SK-N-SH (cell line): ENCODE measurements at regions not wholly inside any gene's neighbourhood (a gene's known extent, or its start where the extent isn't known, plus 50 kb on each side); places are given as distances from the start of the nearest gene placed in this dataset.
"Not testable (repeated sequence)": the region's sequence is repeated elsewhere in the genome, so short reads cannot be mapped to it uniquely, and the experiment has no call there.

Experiments
- CTCF ChIA-PET: fragments of 300-600, 350-600 bp; formaldehyde crosslinking; extraction: SDS; loops from one replicate; lab custom pipeline; 2021; lab: Yijun Ruan, JAX
- POLR2A ChIA-PET: fragments of 350-600 bp; sonication (Branson Sonifier 250); formaldehyde crosslinking; extraction: SDS; loops from one replicate; lab custom pipeline; 2020; ENCODE audit warnings: antibody characterized with exemption, inconsistent platforms; lab: Yijun Ruan, JAX
- DNase-seq: peaks from one replicate; pipeline ENCODE4 v3.0.0; 2012
- H2AFZ ChIP-seq: fragments of 200-600 bp; sonication (generic); 2 replicates; pipeline ENCODE4 v1.8.1; 2016; ENCODE audit warnings: antibody characterized with exemption, mild to moderate bottlenecking, low read depth
- H3F3A ChIP-seq: fragments of 200-600 bp; sonication (generic); replicated peaks from 2 replicates; pipeline ENCODE3; 2016; ENCODE audit warnings: antibody characterized with exemption, mild to moderate bottlenecking; ENCODE audit not compliant: insufficient read depth
- H3K27ac ChIP-seq, 2 experiments: fragments of 200-500 bp in 1 of 2; fragments of 200-600 bp in 1 of 2; sonication (Bioruptor generic) in 1 of 2; sonication (generic), shearing (Covaris generic) in 1 of 2; 2 replicates each; pipeline versions ENCODE4 v1.5.1 to v1.6.1; 2014 to 2016; ENCODE audit warnings: low read depth in 2 of 2, inconsistent platforms in 1 of 2, low read length in 1 of 2, mild to moderate bottlenecking in 1 of 2, mixed read lengths in 1 of 2
- H3K27me3 ChIP-seq: fragments of 200-600 bp; sonication (generic), shearing (Covaris generic); 2 replicates; pipeline ENCODE4 v1.6.1; 2016; ENCODE audit warnings: mixed run types; ENCODE audit not compliant: insufficient read depth
- H3K36me3 ChIP-seq, 2 experiments: fragments of 200-500 bp in 1 of 2; fragments of 200-600 bp in 1 of 2; sonication (Bioruptor generic) in 1 of 2; sonication (generic) in 1 of 2; replicated peaks in 1 of 2; 2 replicates each; pipeline versions ENCODE3 to v1.5.1; 2014 to 2016; ENCODE audit warnings: low read length in 1 of 2, mild to moderate bottlenecking in 1 of 2; ENCODE audit not compliant: insufficient read depth in 2 of 2, control insufficient read depth in 1 of 2
- H3K4me1 ChIP-seq, 2 experiments: fragments of 200-500 bp in 1 of 2; fragments of 200-600 bp in 1 of 2; sonication (Bioruptor generic) in 1 of 2; sonication (generic), shearing (Covaris generic) in 1 of 2; 2 replicates each; pipeline versions ENCODE4 v1.5.1 to v1.6.1; 2014 to 2016; ENCODE audit warnings: low read depth in 1 of 2, low read length in 1 of 2, mixed run types in 1 of 2; ENCODE audit not compliant: insufficient read depth in 2 of 2, control insufficient read depth in 1 of 2
- H3K4me2 ChIP-seq: fragments of 200-600 bp; sonication (generic), shearing (Covaris generic); 2 replicates; pipeline ENCODE4 v1.6.1; 2017; ENCODE audit warnings: mixed run types
- H3K4me3 ChIP-seq, 2 experiments: fragments of 200-500 bp in 1 of 2; fragments of 200-600 bp in 1 of 2; sonication (Bioruptor generic) in 1 of 2; sonication (generic), shearing (Covaris generic) in 1 of 2; 2 replicates each; pipeline versions ENCODE4 v1.5.1 to v1.8.1; 2014 to 2016; ENCODE audit warnings: low read depth in 2 of 2, inconsistent platforms in 1 of 2, low read length in 1 of 2, mild to moderate bottlenecking in 1 of 2, mixed read lengths in 1 of 2, moderate library complexity in 1 of 2
- H3K79me2 ChIP-seq: fragments of 200-600 bp; sonication (generic); 2 replicates; pipeline ENCODE4 v1.8.1; 2017; ENCODE audit warnings: mild to moderate bottlenecking; ENCODE audit not compliant: insufficient read depth
- H3K9ac ChIP-seq: fragments of 200-600 bp; sonication (generic); 2 replicates; pipeline ENCODE4 v1.6.1; 2017; ENCODE audit warnings: mixed run types
- H3K9me2 ChIP-seq: fragments of 200-600 bp; sonication (generic); 2 replicates; pipeline ENCODE4 v1.6.1; 2017; ENCODE audit warnings: mixed run types
- H3K9me3 ChIP-seq: fragments of 200-600 bp; sonication (generic); 2 replicates; pipeline ENCODE4 v1.6.1; 2017; ENCODE audit warnings: mixed run types, mild to moderate bottlenecking, moderate library complexity
- H4K20me1 ChIP-seq: fragments of 200-600 bp; sonication (generic); 2 replicates; pipeline ENCODE4 v1.6.1; 2017; ENCODE audit warnings: mild to moderate bottlenecking, mixed run types; ENCODE audit not compliant: insufficient read depth
- EZH2phosphoT487 ChIP-seq: fragments of 200-600 bp; sonication (generic); IDR thresholded peaks from 2 replicates; pipeline ENCODE4 v1.6.1; 2017; ENCODE audit warnings: low read depth, mixed run types, mild to moderate bottlenecking, antibody characterized with exemption, moderate library complexity, borderline replicate concordance
- FOSL2 ChIP-seq: IDR thresholded peaks from 2 replicates; pipeline ENCODE4 v1.4.0; 2012; ENCODE audit warnings: low read depth, mild to moderate bottlenecking, moderate library complexity, borderline replicate concordance
- FOXJ3 ChIP-seq: sonication (generic); formaldehyde crosslinking; IDR thresholded peaks from 2 replicates; pipeline ENCODE4 v1.5.1; 2020; ENCODE audit warnings: mild to moderate bottlenecking, missing genetic modification reagents
- GATA2 ChIP-seq: sonication (generic); formaldehyde crosslinking; IDR thresholded peaks from 2 replicates; pipeline ENCODE4 v1.5.0; 2020; ENCODE audit warnings: mild to moderate bottlenecking, missing genetic modification reagents
- MXI1 ChIP-seq: IDR thresholded peaks from 2 replicates; pipeline ENCODE4 v1.6.1; 2012; ENCODE audit warnings: mild to moderate bottlenecking, low read depth, low read length, improper control_type of control experiment
- NFIC ChIP-seq: IDR thresholded peaks from 2 replicates; pipeline ENCODE4 v1.4.0; 2012; ENCODE audit warnings: borderline replicate concordance
- POLR2AphosphoS5 ChIP-seq: IDR thresholded peaks from 2 replicates; pipeline ENCODE4 v1.6.1; 2012; ENCODE audit warnings: low read depth, low read length
- RCOR1 ChIP-seq: fragments of 150-350 bp; IDR thresholded peaks from 2 replicates; pipeline ENCODE4 v1.6.1; 2017; ENCODE audit warnings: antibody characterized with exemption, low read length
- RXRA ChIP-seq: IDR thresholded peaks from 2 replicates; pipeline ENCODE4 v1.4.0; 2012; ENCODE audit warnings: low read depth, mild to moderate bottlenecking, borderline replicate concordance
- TAF1 ChIP-seq: IDR thresholded peaks from 2 replicates; pipeline ENCODE4 v1.6.1; 2012; ENCODE audit warnings: low read depth, mild to moderate bottlenecking, low read length, moderate library complexity, borderline replicate concordance
- TEAD4 ChIP-seq: IDR thresholded peaks from 2 replicates; pipeline ENCODE4 v1.4.0; 2012; ENCODE audit warnings: mild to moderate bottlenecking, borderline replicate concordance; ENCODE audit not compliant: insufficient read depth
- WGBS: methylation state at CpG from one replicate; pipeline ENCODE4 v1.1.6; 2017; ENCODE audit warnings: low lambda C conversion rate; 5-methylcytosine and 5-hydroxymethylcytosine counted together
- TF ChIP-seq, protein P1 (sequence below): IDR thresholded peaks from 2 replicates; pipeline ENCODE4; 2012
- TF ChIP-seq, protein P2 (sequence below): fragments of 150-350 bp; IDR thresholded peaks from 2 replicates; pipeline ENCODE4 v1.6.1; 2017; ENCODE audit warnings: antibody characterized with exemption, low read length, low read depth, borderline replicate concordance
- TF ChIP-seq, protein P3 (sequence below): IDR thresholded peaks from 2 replicates; pipeline ENCODE4 v1.4.0; 2012; ENCODE audit warnings: low read depth, borderline replicate concordance
- TF ChIP-seq, protein P4 (sequence below): IDR thresholded peaks from 2 replicates; pipeline ENCODE4 v1.4.0; 2012; ENCODE audit warnings: low read depth, borderline replicate concordance

DNA sequence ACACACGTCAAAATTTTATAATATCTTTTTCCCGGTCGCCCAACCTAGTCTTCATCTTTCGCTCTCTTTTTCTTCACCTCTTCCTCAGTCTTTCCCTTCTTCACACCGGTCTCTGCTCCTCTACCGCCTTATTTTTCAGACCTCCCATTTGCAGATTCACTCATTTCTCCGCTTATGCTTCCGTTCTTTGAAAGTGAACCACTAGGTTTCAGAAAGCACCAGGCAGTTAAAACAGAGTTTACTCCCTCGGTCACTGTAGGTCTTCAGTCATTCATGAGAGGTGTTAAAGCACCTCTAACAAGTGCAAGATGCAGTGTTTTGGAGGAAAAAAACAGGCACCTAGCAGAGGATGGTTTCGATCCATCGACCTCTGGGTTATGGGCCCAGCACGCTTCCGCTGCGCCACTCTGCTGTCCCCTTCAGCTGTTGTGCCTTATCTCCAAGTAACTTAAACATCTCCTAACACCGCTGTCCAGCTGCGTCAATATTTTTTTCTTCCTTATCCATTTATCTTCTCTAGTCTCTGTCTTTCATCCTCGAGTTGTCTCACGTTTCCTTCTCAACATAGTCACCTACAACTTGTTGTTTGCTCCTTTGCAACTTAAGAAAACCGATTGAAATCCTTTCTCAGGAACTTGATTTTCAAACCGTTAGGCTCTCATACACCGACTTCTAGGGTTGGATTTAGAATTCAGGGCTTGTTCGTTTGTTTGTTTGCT is 119.7 kb upstream of the ZNF184 start (continued):
- TF ChIP-seq, protein P1, sequence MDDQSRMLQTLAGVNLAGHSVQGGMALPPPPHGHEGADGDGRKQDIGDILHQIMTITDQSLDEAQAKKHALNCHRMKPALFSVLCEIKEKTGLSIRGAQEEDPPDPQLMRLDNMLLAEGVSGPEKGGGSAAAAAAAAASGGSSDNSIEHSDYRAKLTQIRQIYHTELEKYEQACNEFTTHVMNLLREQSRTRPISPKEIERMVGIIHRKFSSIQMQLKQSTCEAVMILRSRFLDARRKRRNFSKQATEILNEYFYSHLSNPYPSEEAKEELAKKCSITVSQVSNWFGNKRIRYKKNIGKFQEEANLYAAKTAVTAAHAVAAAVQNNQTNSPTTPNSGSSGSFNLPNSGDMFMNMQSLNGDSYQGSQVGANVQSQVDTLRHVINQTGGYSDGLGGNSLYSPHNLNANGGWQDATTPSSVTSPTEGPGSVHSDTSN: peak; percentile 42; the same call in 1 of the 2 replicates
- TF ChIP-seq TAF1: no peak
- TF ChIP-seq MXI1: no peak
- TF ChIP-seq EZH2phosphoT487: no peak
- no peak for TF ChIP-seq FOXJ3
- TF ChIP-seq GATA2: no peak
- no peak; the same call in 1 of the 2 replicates for TF ChIP-seq RXRA
- no peak for TF ChIP-seq POLR2AphosphoS5
- TF ChIP-seq, protein P2, sequence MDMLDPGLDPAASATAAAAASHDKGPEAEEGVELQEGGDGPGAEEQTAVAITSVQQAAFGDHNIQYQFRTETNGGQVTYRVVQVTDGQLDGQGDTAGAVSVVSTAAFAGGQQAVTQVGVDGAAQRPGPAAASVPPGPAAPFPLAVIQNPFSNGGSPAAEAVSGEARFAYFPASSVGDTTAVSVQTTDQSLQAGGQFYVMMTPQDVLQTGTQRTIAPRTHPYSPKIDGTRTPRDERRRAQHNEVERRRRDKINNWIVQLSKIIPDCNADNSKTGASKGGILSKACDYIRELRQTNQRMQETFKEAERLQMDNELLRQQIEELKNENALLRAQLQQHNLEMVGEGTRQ: no peak

DNA sequence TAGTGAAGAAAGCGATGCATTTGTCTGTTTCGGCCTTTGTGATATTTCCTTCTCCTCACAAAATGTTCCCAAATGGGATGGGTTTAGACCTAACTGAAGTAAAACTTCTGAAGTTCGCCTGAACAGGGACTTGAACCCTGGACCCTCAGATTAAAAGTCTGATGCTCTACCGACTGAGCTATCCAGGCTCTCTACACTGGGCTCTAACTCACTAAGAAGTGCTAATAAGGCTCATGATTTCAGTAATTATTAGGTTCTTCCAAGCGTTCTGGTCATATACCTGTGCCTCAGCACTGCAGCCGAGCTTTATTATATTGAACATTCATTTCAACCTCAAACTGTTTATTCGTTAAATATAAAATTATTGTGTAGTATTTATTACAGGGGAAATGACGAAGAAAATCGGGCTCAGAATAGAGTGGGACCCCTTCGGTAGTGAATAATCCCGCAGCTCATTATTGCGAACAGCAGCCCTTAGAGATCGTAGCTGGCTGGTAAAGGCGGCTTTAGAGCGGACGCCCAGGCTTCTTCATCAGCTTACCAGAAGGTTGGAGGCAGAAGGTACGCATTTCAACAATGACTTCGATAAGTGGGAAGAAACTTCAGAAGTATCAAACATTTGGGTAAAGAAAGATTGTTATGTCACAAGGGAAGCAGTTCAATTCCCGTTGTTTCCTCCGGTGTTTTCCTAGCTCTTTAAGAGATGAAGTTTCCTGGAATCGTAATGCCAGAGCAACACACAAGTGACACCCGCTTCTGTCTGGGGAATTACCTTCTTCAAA is 119.0 kb upstream of the ZNF184 start:
- DNase-seq: no peak
- H3K9me2 ChIP-seq: no peaks in the 10 kb centered on the region
- H3K4me3 ChIP-seq: peak overlapping the region; percentile 39 to 40; a peak in 3 of 4 replicates
- no peaks in the 10 kb centered on the region; a peak in 1 of 4 replicates for H3K4me1 ChIP-seq
- H4K20me1 ChIP-seq: no peaks in the 10 kb centered on the region
- no peaks in the 10 kb centered on the region for H3K79me2 ChIP-seq
- POLR2A ChIA-PET: no interaction called here
- WGBS: 4% methylated on average over 22 of the region's 22 CpGs
- no peak overlapping the region for H3K9ac ChIP-seq
- CTCF ChIA-PET: no interaction called here
- TF ChIP-seq, protein P3, sequence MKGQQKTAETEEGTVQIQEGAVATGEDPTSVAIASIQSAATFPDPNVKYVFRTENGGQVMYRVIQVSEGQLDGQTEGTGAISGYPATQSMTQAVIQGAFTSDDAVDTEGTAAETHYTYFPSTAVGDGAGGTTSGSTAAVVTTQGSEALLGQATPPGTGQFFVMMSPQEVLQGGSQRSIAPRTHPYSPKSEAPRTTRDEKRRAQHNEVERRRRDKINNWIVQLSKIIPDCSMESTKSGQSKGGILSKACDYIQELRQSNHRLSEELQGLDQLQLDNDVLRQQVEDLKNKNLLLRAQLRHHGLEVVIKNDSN: no peak
- TF ChIP-seq POLR2AphosphoS5 (no peak), RCOR1 (no peak), TEAD4 (peak; percentile 54; the same call in 1 of the 2 replicates), TAF1 (no peak), RXRA (no peak), NFIC (no peak), FOSL2 (no peak)
- TF ChIP-seq, protein P4, sequence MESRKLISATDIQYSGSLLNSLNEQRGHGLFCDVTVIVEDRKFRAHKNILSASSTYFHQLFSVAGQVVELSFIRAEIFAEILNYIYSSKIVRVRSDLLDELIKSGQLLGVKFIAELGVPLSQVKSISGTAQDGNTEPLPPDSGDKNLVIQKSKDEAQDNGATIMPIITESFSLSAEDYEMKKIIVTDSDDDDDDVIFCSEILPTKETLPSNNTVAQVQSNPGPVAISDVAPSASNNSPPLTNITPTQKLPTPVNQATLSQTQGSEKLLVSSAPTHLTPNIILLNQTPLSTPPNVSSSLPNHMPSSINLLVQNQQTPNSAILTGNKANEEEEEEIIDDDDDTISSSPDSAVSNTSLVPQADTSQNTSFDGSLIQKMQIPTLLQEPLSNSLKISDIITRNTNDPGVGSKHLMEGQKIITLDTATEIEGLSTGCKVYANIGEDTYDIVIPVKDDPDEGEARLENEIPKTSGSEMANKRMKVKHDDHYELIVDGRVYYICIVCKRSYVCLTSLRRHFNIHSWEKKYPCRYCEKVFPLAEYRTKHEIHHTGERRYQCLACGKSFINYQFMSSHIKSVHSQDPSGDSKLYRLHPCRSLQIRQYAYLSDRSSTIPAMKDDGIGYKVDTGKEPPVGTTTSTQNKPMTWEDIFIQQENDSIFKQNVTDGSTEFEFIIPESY: no peak
- H3K36me3 ChIP-seq: no peaks in the 10 kb centered on the region
- peak overlapping the region; percentile 69 for H3K4me2 ChIP-seq
- H2AFZ ChIP-seq: 0 out of 2 replicates have a peak overlapping the region, but pooled peaks have one; percentile 14
- H3K9me3 ChIP-seq: no peaks in the 10 kb centered on the region
- no peak overlapping the region for H3K27ac ChIP-seq
- H3F3A ChIP-seq: peaks cover 9% of the 10 kb centered on the region
- peaks cover 40% of the 10 kb centered on the region for H3K27me3 ChIP-seq

DNA sequence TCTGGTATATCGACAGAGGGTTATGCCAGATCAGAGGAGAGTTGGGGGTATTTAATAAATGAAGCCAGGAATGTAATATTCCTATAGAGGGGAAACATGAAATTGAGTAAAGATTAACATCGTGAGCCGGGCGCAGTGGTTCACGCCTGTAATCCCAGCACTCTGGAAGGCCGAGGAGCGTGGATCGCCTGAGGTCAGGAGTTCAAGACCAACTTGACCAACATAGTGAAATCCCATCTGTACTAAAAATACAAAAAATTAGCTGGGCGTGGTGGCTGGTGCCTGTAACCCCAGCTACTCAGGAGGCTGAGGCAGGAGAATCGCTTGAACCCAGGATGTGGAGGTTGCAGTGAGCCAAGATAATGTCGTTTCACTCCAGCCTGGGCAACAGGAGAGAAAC is 112.4 kb upstream of the ZNF184 start:
- WGBS: 10% methylated on average over 11 of the region's 11 CpGs
- H3K4me1 ChIP-seq, H3K27me3 ChIP-seq, H2AFZ ChIP-seq, H3K79me2 ChIP-seq, H3K36me3 ChIP-seq, H3K9ac ChIP-seq, H3F3A ChIP-seq, H3K9me2 ChIP-seq, H4K20me1 ChIP-seq, CTCF ChIA-PET, DNase-seq, POLR2A ChIA-PET, H3K9me3 ChIP-seq, H3K4me2 ChIP-seq, H3K27ac ChIP-seq, H3K4me3 ChIP-seq: not testable (repeated sequence)
